PC-3 (cell line): ENCODE measurements at regions not wholly inside any gene's neighbourhood (a gene's known extent, or its start where the extent isn't known, plus 50 kb on each side); places are given as distances from the start of the nearest gene placed in this dataset.

Source experiments
- EZH2 ChIP-seq: fragments of 300-600 bp; sonication (generic); IDR thresholded peaks from one replicate; pipeline ENCODE4 v1.6.1; 2017; ENCODE audit warnings: antibody characterized with exemption, mild to moderate bottlenecking, low read length; ENCODE audit not compliant: unreplicated experiment
- EZH2phosphoT487 ChIP-seq: fragments of 300-600 bp; sonication (generic); IDR thresholded peaks from 2 replicates; pipeline ENCODE4 v1.6.1; 2018; ENCODE audit warnings: mild to moderate bottlenecking, antibody characterized with exemption, low read length, borderline replicate concordance
- TF ChIP-seq, protein P1 (sequence below): fragments of 300-600 bp; sonication (generic); conservative IDR thresholded peaks from 2 replicates; pipeline ENCODE4 v1.5.1; 2017; ENCODE audit warnings: antibody characterized with exemption, low read depth, mild to moderate bottlenecking, low read length

DNA sequence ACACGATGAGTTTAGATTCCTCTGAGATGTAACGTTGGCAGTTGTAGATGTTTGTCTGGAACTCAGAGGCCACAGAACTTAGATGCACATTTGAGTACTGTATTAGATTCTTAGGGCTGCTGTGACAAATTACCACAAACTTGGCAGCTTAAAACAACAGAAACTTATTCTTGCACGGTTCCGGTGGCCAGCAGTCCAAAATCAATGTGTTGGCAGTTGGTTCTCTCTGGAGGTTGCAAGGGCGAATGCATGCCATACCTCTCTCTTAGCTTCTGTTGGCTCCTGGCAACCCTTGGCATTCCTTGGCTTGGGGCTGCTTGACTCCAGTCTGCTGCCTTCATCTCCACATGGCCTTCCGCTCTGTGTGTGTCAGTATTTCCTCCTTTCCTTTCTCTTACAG is 118.9 kb downstream of the C12orf75 start:
- TF ChIP-seq, protein P1, sequence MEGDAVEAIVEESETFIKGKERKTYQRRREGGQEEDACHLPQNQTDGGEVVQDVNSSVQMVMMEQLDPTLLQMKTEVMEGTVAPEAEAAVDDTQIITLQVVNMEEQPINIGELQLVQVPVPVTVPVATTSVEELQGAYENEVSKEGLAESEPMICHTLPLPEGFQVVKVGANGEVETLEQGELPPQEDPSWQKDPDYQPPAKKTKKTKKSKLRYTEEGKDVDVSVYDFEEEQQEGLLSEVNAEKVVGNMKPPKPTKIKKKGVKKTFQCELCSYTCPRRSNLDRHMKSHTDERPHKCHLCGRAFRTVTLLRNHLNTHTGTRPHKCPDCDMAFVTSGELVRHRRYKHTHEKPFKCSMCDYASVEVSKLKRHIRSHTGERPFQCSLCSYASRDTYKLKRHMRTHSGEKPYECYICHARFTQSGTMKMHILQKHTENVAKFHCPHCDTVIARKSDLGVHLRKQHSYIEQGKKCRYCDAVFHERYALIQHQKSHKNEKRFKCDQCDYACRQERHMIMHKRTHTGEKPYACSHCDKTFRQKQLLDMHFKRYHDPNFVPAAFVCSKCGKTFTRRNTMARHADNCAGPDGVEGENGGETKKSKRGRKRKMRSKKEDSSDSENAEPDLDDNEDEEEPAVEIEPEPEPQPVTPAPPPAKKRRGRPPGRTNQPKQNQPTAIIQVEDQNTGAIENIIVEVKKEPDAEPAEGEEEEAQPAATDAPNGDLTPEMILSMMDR = no peak
- TF ChIP-seq EZH2 = no peak
- TF ChIP-seq EZH2phosphoT487 = no peak
